PC-9 (cell line): ENCODE measurements at regions not wholly inside any gene's neighbourhood (a gene's known extent, or its start where the extent isn't known, plus 50 kb on each side); places are given as distances from the start of the nearest gene placed in this dataset.

Experiments used
- BruUV-seq: library from RNA; stranded (reverse); fragments of 400-500 nt; replicated peaks from 2 replicates; lab custom pipeline; 2021; lab: Mats Ljungman, UMichigan
- CTCF ChIA-PET: fragments of 300-600 bp; sonication (Branson Sonifier 250); formaldehyde crosslinking; loops from one replicate; lab custom pipeline; 2022; ENCODE audit warnings: antibody characterized with exemption; lab: Charles Lee
- POLR2A ChIA-PET: fragments of 300-600 bp; sonication (Branson Sonifier 250); formaldehyde crosslinking; loops from one replicate; lab custom pipeline; 2022; ENCODE audit warnings: antibody characterized with exemption; ENCODE audit not compliant: unreplicated experiment; lab: Charles Lee
- DNase-seq, 2 experiments: peaks; one replicate each; pipeline versions ENCODE4 v3.0.0 to v3.0.0-alpha.2; 2015 to 2022; ENCODE audit warnings: mixed read lengths in 1 of 2
- H2AFZ ChIP-seq: fragments of 200-600 bp; sonication (generic); 2 replicates; pipeline ENCODE4 v1.8.1; 2017; ENCODE audit warnings: antibody characterized with exemption
- H3F3A ChIP-seq: fragments of 200-600 bp; sonication (generic); 2 replicates; pipeline ENCODE4 v1.8.1; 2017; ENCODE audit warnings: antibody characterized with exemption, mild to moderate bottlenecking, low read depth; ENCODE audit not compliant: insufficient read depth
- H3K27ac ChIP-seq: fragments of 200-600 bp; sonication (generic); 2 replicates; pipeline ENCODE4 v1.6.1; 2016; ENCODE audit warnings: mixed run types
- H3K27me3 ChIP-seq: fragments of 200-600 bp; sonication (generic); 2 replicates; pipeline ENCODE4 v1.6.1; 2016; ENCODE audit warnings: low read depth, mixed run types; ENCODE audit not compliant: insufficient read depth
- H3K36me3 ChIP-seq: fragments of 200-600 bp; sonication (generic); 2 replicates; pipeline ENCODE4 v1.6.1; 2016; ENCODE audit warnings: low read depth, mixed run types
- H3K4me1 ChIP-seq: fragments of 200-600 bp; sonication (generic); replicated peaks from 2 replicates; pipeline ENCODE4 v1.6.1; 2016; ENCODE audit warnings: mixed run types; ENCODE audit not compliant: insufficient read depth
- H3K4me2 ChIP-seq: fragments of 200-600 bp; sonication (generic); 2 replicates; pipeline ENCODE4 v1.6.1; 2017; ENCODE audit warnings: mixed run types
- H3K4me3 ChIP-seq: fragments of 200-600 bp; sonication (generic); 2 replicates; pipeline ENCODE4 v1.6.1; 2016; ENCODE audit warnings: mixed run types
- H3K79me2 ChIP-seq: fragments of 200-600 bp; sonication (generic); 2 replicates; pipeline ENCODE4 v1.6.1; 2017; ENCODE audit warnings: low read depth, mixed run types
- H3K9me2 ChIP-seq: fragments of 200-600 bp; sonication (generic); 2 replicates; pipeline ENCODE4 v1.8.1; 2017; ENCODE audit warnings: mild to moderate bottlenecking; ENCODE audit not compliant: insufficient read depth
- H3K9me3 ChIP-seq: fragments of 200-600 bp; sonication (generic); 2 replicates; pipeline ENCODE4 v1.8.1; 2016; ENCODE audit warnings: low read depth; ENCODE audit not compliant: insufficient read depth
- H4K20me1 ChIP-seq: fragments of 200-600 bp; sonication (generic); 2 replicates; pipeline ENCODE4 v1.8.1; 2017; ENCODE audit not compliant: insufficient read depth
- CTCF ChIP-seq: fragments of 200-600 bp; sonication (generic); conservative IDR thresholded peaks from 2 replicates; pipeline ENCODE4 v1.6.1; 2017; ENCODE audit warnings: mixed run types, antibody characterized with exemption, mild to moderate bottlenecking, moderate library complexity
- EZH2 ChIP-seq: fragments of 200-600 bp; sonication (generic); IDR thresholded peaks from 2 replicates; pipeline ENCODE4 v1.8.0; 2017; ENCODE audit warnings: antibody characterized with exemption, low read depth
- intact Hi-C: fragments of 100-400 bp; cut with micrococcal nuclease; formaldehyde crosslinking; loops from one replicate; pipeline ENCODE4 v1.10.0; 2022; ENCODE audit not compliant: unreplicated experiment

GRCh38 chr2:236360496-236360895 lies 96.3 kb upstream of the ASB18 start:
- Histone ChIP-seq H3K4me3 (no peak overlapping the region), H4K20me1 (no peaks in the 10 kb centered on the region), H3K9me3 (no peaks in the 10 kb centered on the region), H3K27me3 (peaks cover 30% of the 10 kb centered on the region), H3K36me3 (no peaks in the 10 kb centered on the region), H3K9me2 (no peaks in the 10 kb centered on the region), H3K4me2 (no peak overlapping the region), H2AFZ (no peak overlapping the region), H3K27ac (no peak overlapping the region), H3K4me1 (no peaks in the 10 kb centered on the region), H3F3A (peaks cover 5% of the 10 kb centered on the region), H3K79me2 (no peaks in the 10 kb centered on the region)
- intact Hi-C loops = no loop called here
- no TSS peak for BruUV-seq
- ChIA-PET CTCF (no interaction called here), POLR2A (interaction anchor here (0.8 kb wide), 1 partner anchor 386 kb away, joined by 6 read pairs; no protein-coding TSS in a partner anchor)
- TF ChIP-seq CTCF = no peak
- DNase-seq = no peak

- POLR2A ChIA-PET = no interaction called here
- DNase-seq = no peak
- Histone ChIP-seq H3K36me3 (no peaks in the 10 kb centered on the region), H3F3A (peaks cover 5% of the 10 kb centered on the region; the same call in 1 of the 2 replicates), H3K9me3 (no peaks in the 10 kb centered on the region), H4K20me1 (no peaks in the 10 kb centered on the region), H2AFZ (no peak overlapping the region), H3K4me1 (no peaks in the 10 kb centered on the region), H3K27ac (no peak overlapping the region), H3K27me3 (peaks cover 56% of the 10 kb centered on the region), H3K4me2 (no peak overlapping the region), H3K4me3 (no peak overlapping the region), H3K79me2 (no peaks in the 10 kb centered on the region), H3K9me2 (no peaks in the 10 kb centered on the region)
- CTCF ChIA-PET = no interaction called here
- intact Hi-C loops = no loop called here
- no TSS peak for BruUV-seq
- no peak for TF ChIP-seq CTCF
- TF ChIP-seq EZH2 = no peak
Measured at GRCh38 chr2:236363711-236364277, 99.6 kb upstream of the ASB18 start.

- ChIA-PET POLR2A (no interaction called here), CTCF (no interaction called here)
- BruUV-seq = no TSS peak
- H3K27me3 ChIP-seq = peaks cover 73% of the 10 kb centered on the region
- H3K4me3 ChIP-seq = no peak overlapping the region
- no peak overlapping the region for H2AFZ ChIP-seq
- no peaks in the 10 kb centered on the region for H3K36me3 ChIP-seq
- H4K20me1 ChIP-seq = no peaks in the 10 kb centered on the region
- H3F3A ChIP-seq = no peaks in the 10 kb centered on the region
- H3K9me3 ChIP-seq = no peaks in the 10 kb centered on the region
- no peak overlapping the region for H3K27ac ChIP-seq
- no peaks in the 10 kb centered on the region for H3K4me1 ChIP-seq
- DNase-seq = no peak
- no peak overlapping the region for H3K4me2 ChIP-seq
- intact Hi-C loops = no loop called here
- no peaks in the 10 kb centered on the region for H3K79me2 ChIP-seq
- TF ChIP-seq CTCF = no peak
- no peak for TF ChIP-seq EZH2
- no peaks in the 10 kb centered on the region for H3K9me2 ChIP-seq
Measured at GRCh38 chr2:236365258-236366048, 101.2 kb upstream of the ASB18 start.
